Upper lobe of left lung (tissue), 4 donors: ENCODE measurements at regions not wholly inside any gene's neighbourhood (a gene's known extent, or its start where the extent isn't known, plus 50 kb on each side); places are given as distances from the start of the nearest gene placed in this dataset.

Experiments used
- CTCF ChIP-seq, 6 experiments: fragments of 450-650 bp in 4 of 6; fragments of 200-600 bp in 2 of 6; sonication (generic) in 2 of 6; IDR thresholded peaks; one replicate each; pipeline ENCODE4 v1.5.1; 2016 to 2019; ENCODE audit warnings: antibody characterized with exemption in 6 of 6
- POLR2AphosphoS5 ChIP-seq, 2 donors: sonication (generic); formaldehyde crosslinking; IDR thresholded peaks; one replicate each; pipeline ENCODE4 v1.5.1; 2017; ENCODE audit warnings: antibody characterized with exemption in 2 of 2

DNA sequence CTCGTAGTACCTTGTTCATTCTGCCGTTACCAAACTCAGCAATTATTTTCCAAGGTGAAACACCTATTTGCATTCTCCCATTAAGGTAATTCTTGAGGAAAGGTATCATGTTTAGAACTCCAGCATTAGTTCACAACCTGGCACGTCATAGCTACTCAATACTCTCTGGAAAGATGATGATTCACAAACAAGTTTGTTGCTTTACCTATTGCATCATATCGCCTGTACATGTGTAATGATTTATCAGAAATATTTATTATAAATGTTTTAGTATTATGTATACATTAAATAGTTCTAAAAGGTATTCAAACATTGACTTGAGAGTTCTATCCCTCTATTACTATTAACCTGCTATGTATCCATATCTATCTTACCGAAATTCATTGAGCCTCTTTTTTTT is 658.3 kb upstream of the PITX2 start:
- TF ChIP-seq CTCF (IDR thresholded peaks at IDR 0.05) (no peak), POLR2AphosphoS5 (IDR thresholded peaks at IDR 0.05) (no peak)
